B cell (primary cell): ENCODE measurements at regions not wholly inside any gene's neighbourhood (a gene's known extent, or its start where the extent isn't known, plus 50 kb on each side); places are given as distances from the start of the nearest gene placed in this dataset.

Source experiments
- ATAC-seq: fragments of 200-7000 bp; cut with Tn5 transposase; one replicate; pipeline ENCODE4 v1.10.0; 2021; ENCODE audit warnings: low read depth, mild to moderate bottlenecking, moderate number of reproducible peaks, moderate library complexity
- CTCF ChIA-PET: fragments of 350-600 bp; sonication (Branson Sonifier 250); formaldehyde crosslinking; loops from one replicate; lab custom pipeline; 2021; ENCODE audit warnings: antibody characterized with exemption, inconsistent platforms; lab: Charles Lee
- POLR2A ChIA-PET: fragments of 350-600 bp; sonication (Branson Sonifier 250); formaldehyde crosslinking; loops from one replicate; lab custom pipeline; 2021; ENCODE audit warnings: antibody characterized with exemption; lab: Charles Lee
- DNase-seq: peaks from one replicate; pipeline ENCODE4 v3.0.0; 2013
- H2AFZ ChIP-seq: 2 replicates; pipeline ENCODE4 v1.6.1; 2012; ENCODE audit warnings: mild to moderate bottlenecking, low read depth, low read length; ENCODE audit not compliant: insufficient read depth, poor library complexity, severe bottlenecking
- H3K27ac ChIP-seq, 2 donors: 1 replicate in 1 of 2; 2 replicates in 1 of 2; pipeline ENCODE4 v1.5.1; 2012 to 2013; ENCODE audit warnings: low read length in 2 of 2, mild to moderate bottlenecking in 2 of 2, moderate library complexity in 1 of 2
- H3K27me3 ChIP-seq, 4 experiments: fragments of 200-600 bp in 1 of 4; sonication (generic) in 1 of 4; replicated peaks in 1 of 4; 1 replicate in 2 of 4; 2 replicates in 2 of 4; pipeline versions ENCODE4 v1.6.1 to v1.7.0; 2013 to 2016; ENCODE audit warnings: low read length in 3 of 4, mild to moderate bottlenecking in 2 of 4, mixed read lengths in 1 of 4, moderate library complexity in 1 of 4; ENCODE audit not compliant: insufficient read depth in 4 of 4, control insufficient read depth in 3 of 4; ENCODE audit errors: control extremely low read depth in 1 of 4
- H3K36me3 ChIP-seq, 2 experiments: replicated peaks in 1 of 2; 1 replicate in 1 of 2; 2 replicates in 1 of 2; pipeline versions ENCODE4 v1.6.1 to v1.7.1; 2013; ENCODE audit warnings: low read length in 1 of 2; ENCODE audit not compliant: insufficient read depth in 2 of 2, control insufficient read depth in 1 of 2; ENCODE audit errors: control extremely low read depth in 1 of 2, extremely low read depth in 1 of 2
- H3K4me1 ChIP-seq, 2 donors: fragments of 200-600 bp in 1 of 2; sonication (generic) in 1 of 2; 1 replicate in 1 of 2; 2 replicates in 1 of 2; pipeline versions ENCODE4 v1.5.1 to v1.6.1; 2013 to 2017; ENCODE audit warnings: low read length in 2 of 2; ENCODE audit not compliant: control insufficient read depth in 2 of 2, insufficient read depth in 2 of 2
- H3K4me2 ChIP-seq: replicated peaks from 2 replicates; pipeline ENCODE3; 2012; ENCODE audit warnings: mild to moderate bottlenecking, low read depth, low read length; ENCODE audit not compliant: poor library complexity, severe bottlenecking
- H3K4me3 ChIP-seq, 5 experiments: fragments of 200-600 bp in 1 of 5; sonication (generic) in 1 of 5; 1 replicate in 3 of 5; 2 replicates in 2 of 5; pipeline versions ENCODE4 v1.5.1 to v1.7.0; 2011 to 2016; ENCODE audit warnings: low read length in 4 of 5, mild to moderate bottlenecking in 4 of 5, low read depth in 2 of 5, control low read depth in 1 of 5, moderate library complexity in 1 of 5; ENCODE audit not compliant: insufficient read depth in 1 of 5; ENCODE audit errors: control extremely low read depth in 1 of 5, extremely low read depth in 1 of 5
- H3K79me2 ChIP-seq: fragments of 200-600 bp; sonication (generic); one replicate; pipeline ENCODE4 v1.6.0; 2016; ENCODE audit warnings: low read length; ENCODE audit not compliant: control insufficient read depth, insufficient read depth
- H3K9ac ChIP-seq: fragments of 200-600 bp; sonication (generic); 2 replicates; pipeline ENCODE4 v1.6.1; 2017; ENCODE audit warnings: mild to moderate bottlenecking, low read length, moderate library complexity
- H3K9me3 ChIP-seq, 3 donors: one replicate each; pipeline versions ENCODE4 v1.6.1 to v1.7.1; 2013; ENCODE audit warnings: low read length in 2 of 3; ENCODE audit not compliant: control insufficient read depth in 2 of 3, insufficient read depth in 1 of 3; ENCODE audit errors: control extremely low read depth in 1 of 3
- H4K20me1 ChIP-seq: 2 replicates; pipeline ENCODE4 v1.6.0; 2012; ENCODE audit warnings: mild to moderate bottlenecking, low read length; ENCODE audit not compliant: insufficient read depth, control insufficient read depth, poor library complexity, severe bottlenecking
- H3K27ac Mint-ChIP-seq: one replicate; pipeline ENCODE4 v1.8.0; 2021; ENCODE audit warnings: mixed read lengths
- H3K27me3 Mint-ChIP-seq: one replicate; pipeline ENCODE4 v1.8.0; 2021; ENCODE audit warnings: mixed read lengths
- H3K4me1 Mint-ChIP-seq: one replicate; pipeline ENCODE4 v1.8.0; 2021; ENCODE audit warnings: mixed read lengths
- H3K4me3 Mint-ChIP-seq: one replicate; pipeline ENCODE4 v1.8.0; 2021; ENCODE audit warnings: mixed read lengths
- H3K9me3 Mint-ChIP-seq: one replicate; pipeline ENCODE4 v1.8.0; 2022; ENCODE audit warnings: mixed read lengths; ENCODE audit not compliant: insufficient read depth
- CTCF ChIP-seq: fragments of 200-600 bp; IDR thresholded peaks from one replicate; pipeline ENCODE4 v1.8.0; 2022; ENCODE audit warnings: antibody characterized with exemption, mild to moderate bottlenecking
- EZH2 ChIP-seq: IDR thresholded peaks from 2 replicates; pipeline ENCODE4 v1.6.1; 2012; ENCODE audit warnings: borderline replicate concordance, low read depth, mild to moderate bottlenecking, moderate library complexity, low read length; ENCODE audit not compliant: insufficient read depth, poor library complexity, severe bottlenecking
- WGBS: methylation state at CpG from one replicate; pipeline ENCODE4 v1.1.5; 2013; ENCODE audit warnings: missing lambda C conversion rate; ENCODE audit not compliant: insufficient coverage; 5-methylcytosine and 5-hydroxymethylcytosine counted together
- intact Hi-C: fragments of 100-400 bp; cut with micrococcal nuclease; formaldehyde crosslinking; loops from one replicate; pipeline ENCODE4 v1.10.0; 2022

- Mint-ChIP-seq H3K27ac (no peak overlapping the region), H3K4me3 (no peak overlapping the region), H3K27me3 (no peaks in the 10 kb centered on the region), H3K9me3 (no peaks in the 10 kb centered on the region), H3K4me1 (no peaks in the 10 kb centered on the region)
- Histone ChIP-seq H3K9ac (no peak overlapping the region), H3K27me3 (no peaks in the 10 kb centered on the region), H2AFZ (no peak overlapping the region), H3K9me3 (peaks cover 0 to 3% (median 0%) of the 10 kb centered on the region in 3 donors), H3K79me2 (no peaks in the 10 kb centered on the region), H3K4me1 (no peaks in the 10 kb centered on the region), H3K36me3 (no peaks in the 10 kb centered on the region), H3K4me3 (no peak overlapping the region), H4K20me1 (no peaks in the 10 kb centered on the region), H3K4me2 (no peak overlapping the region), H3K27ac (no peak overlapping the region)
- POLR2A ChIA-PET: no interaction called here
- no peak for TF ChIP-seq CTCF
- TF ChIP-seq EZH2: no peak
- CTCF ChIA-PET: no interaction called here
- ATAC-seq: no peak
- intact Hi-C loops: no loop called here
- WGBS: 93% methylated on average over 3 of the region's 4 CpGs
- DNase-seq: no peak
These were observed 291.5 kb downstream of the SLC4A3 start for GRCh38 chr2:219918944-219919343.

- ChIA-PET CTCF (no interaction called here), POLR2A (no interaction called here)
- Histone ChIP-seq H3K4me3 (no peak overlapping the region), H3K27me3 (no peaks in the 10 kb centered on the region), H3K9ac (no peak overlapping the region), H4K20me1 (no peaks in the 10 kb centered on the region), H3K9me3 (peaks cover 0 to 3% (median 0%) of the 10 kb centered on the region in 3 donors), H3K36me3 (no peaks in the 10 kb centered on the region), H3K27ac (no peak overlapping the region), H2AFZ (no peak overlapping the region), H3K4me2 (no peak overlapping the region), H3K4me1 (no peaks in the 10 kb centered on the region), H3K79me2 (no peaks in the 10 kb centered on the region)
- 94% methylated on average over 3 of the region's 4 CpGs for WGBS
- no peak for DNase-seq
- H3K27ac Mint-ChIP-seq: no peak overlapping the region
- intact Hi-C loops: no loop called here
- TF ChIP-seq CTCF (no peak), EZH2 (no peak)
- H3K4me1 Mint-ChIP-seq: no peaks in the 10 kb centered on the region
- no peaks in the 10 kb centered on the region for H3K27me3 Mint-ChIP-seq
- no peak for ATAC-seq
- H3K9me3 Mint-ChIP-seq: no peaks in the 10 kb centered on the region
- no peak overlapping the region for H3K4me3 Mint-ChIP-seq
These were observed 292.1 kb downstream of the SLC4A3 start for GRCh38 chr2:219919506-219919905.
